ENCODE measurements at regions not wholly inside any gene's neighbourhood (a gene's known extent, or its start where the extent isn't known, plus 50 kb on each side); places are given as distances from the start of the nearest gene placed in this dataset.
"Not testable (repeated sequence)": the region's sequence is repeated elsewhere in the genome, so short reads cannot be mapped to it uniquely, and the experiment has no call there.

- DNase-seq (ENCODE audit: low read depth, low spot score): no peak
Measured at GRCh38 chr1:100628631-100629081, 90.7 kb downstream of the GPR88 start.

GRCh38 chr1:100629391-100629790, 90.2 kb upstream of the VCAM1 start:
- no peak for DNase-seq (ENCODE audit: low read depth, low spot score)

- DNase-seq (ENCODE audit: low read depth, low spot score): no peak
Measured at GRCh38 chr1:100631015-100631551, 88.5 kb upstream of the VCAM1 start.

GRCh38 chr1:100642826-100643225, 76.7 kb upstream of the VCAM1 start:
- no peak for DNase-seq (ENCODE audit: low read depth, low spot score)

GRCh38 chr1:100643471-100644196, 75.9 kb upstream of the VCAM1 start:
- no peak for DNase-seq (ENCODE audit: low read depth, low spot score)

GRCh38 chr1:100646001-100646400, 73.5 kb upstream of the VCAM1 start:
- DNase-seq (ENCODE audit: low read depth, low spot score): no peak

GRCh38 chr1:100649146-100649545, 70.4 kb upstream of the VCAM1 start:
- no peak for DNase-seq (ENCODE audit: low read depth, low spot score)

GRCh38 chr1:100657876-100658715, 61.4 kb upstream of the VCAM1 start:
- no peak for DNase-seq (ENCODE audit: low read depth, low spot score)

- DNase-seq (ENCODE audit: low read depth, low spot score): no peak
Measured at GRCh38 chr1:100658716-100659026, 60.9 kb upstream of the VCAM1 start.

GRCh38 chr1:100661176-100661575, 58.4 kb upstream of the VCAM1 start:
- DNase-seq (ENCODE audit: low read depth, low spot score): no peak

GRCh38 chr1:100668494-100668893, 51.0 kb upstream of the VCAM1 start:
- not testable (repeated sequence) for DNase-seq (ENCODE audit: low read depth, low spot score)

Measured in ELF-1 (cell line).